ENCODE measurements at regions not wholly inside any gene's neighbourhood (a gene's known extent, or its start where the extent isn't known, plus 50 kb on each side); places are given as distances from the start of the nearest gene placed in this dataset.

- POLR2A ChIA-PET = no interaction called here
- DNase-seq (ENCODE audit: low read depth, low spot score) = no peak
- CTCF ChIA-PET = no interaction called here
Measured at GRCh38 chr13:31495336-31495735, 244.0 kb upstream of the RXFP2 start.

More at GRCh38 chr13:31495336-31495735, 244.0 kb upstream of the RXFP2 start:
- Histone ChIP-seq H3K79me2 (ENCODE audit: control insufficient read depth, insufficient read depth, low read length) (no peaks in the 10 kb centered on the region), H3K9ac (replicated peaks; ENCODE audit: extremely low read depth, insufficient read depth, low read length) (no peak overlapping the region), H3K4me1 (ENCODE audit: control insufficient read depth, extremely low read depth, insufficient read depth, low read length) (no peaks in the 10 kb centered on the region), H3K36me3 (ENCODE audit: control insufficient read depth in 2 of 2, extremely low read depth in 1 of 2, insufficient read depth in 2 of 2, low read length in 2 of 2) (no peaks in the 10 kb centered on the region), H3K27me3 (ENCODE audit: control insufficient read depth in 2 of 2, insufficient read depth in 2 of 2, low read length in 2 of 2) (no peaks in the 10 kb centered on the region), H3K27ac (ENCODE audit: insufficient read depth, low read depth, low read length) (no peak overlapping the region), H2AFZ (ENCODE audit: low read depth, low read length) (no peak overlapping the region), H4K20me1 (replicated peaks; ENCODE audit: control insufficient read depth, extremely low read depth, insufficient read depth, low read length) (no peaks in the 10 kb centered on the region), H3K4me3 (replicated peaks in 1 of 3; ENCODE audit: insufficient read depth in 1 of 3, low read depth in 1 of 3, low read length in 3 of 3) (no peak overlapping the region), H3K9me1 (replicated peaks; ENCODE audit: control insufficient read depth, extremely low read depth, insufficient read depth, low read length) (no peaks in the 10 kb centered on the region), H3K4me2 (ENCODE audit: insufficient read depth, low read length) (no peak overlapping the region), H3K9me3 (replicated peaks; ENCODE audit: control insufficient read depth, insufficient read depth, low read length) (no peaks in the 10 kb centered on the region)
- no TSS peak for BruUV-seq (replicated peaks)
- TF ChIP-seq POLR2AphosphoS5 (IDR thresholded peaks at IDR 0.05; ENCODE audit: insufficient read depth, low read depth, low read length) (no peak), JUN (IDR thresholded peaks at IDR 0.05; ENCODE audit: borderline replicate concordance, insufficient read depth, insufficient read length, low read depth) (no peak), FOS (IDR thresholded peaks at IDR 0.05; ENCODE audit: borderline replicate concordance, insufficient read depth, low read length) (no peak), EZH2 (IDR thresholded peaks at IDR 0.05; ENCODE audit: borderline replicate concordance, low read depth, low read length, severe bottlenecking) (no peak), MAX (IDR thresholded peaks at IDR 0.05; ENCODE audit: insufficient read depth, insufficient read length) (no peak), MYC (IDR thresholded peaks at IDR 0.05; ENCODE audit: low read depth, low read length) (no peak), GATA2 (IDR thresholded peaks at IDR 0.05; ENCODE audit: insufficient read depth, insufficient read length, low read depth, low read length) (no peak), CTCF (IDR thresholded peaks at IDR 0.05; ENCODE audit: extremely low read depth in 1 of 2, insufficient read depth in 1 of 2, low read depth in 1 of 2, low read length in 2 of 2) (no peak), POLR2A (IDR thresholded peaks at IDR 0.05; ENCODE audit: low read depth, low read length) (no peak)
- intact Hi-C loops (cut with micrococcal nuclease) (no loop called here), dilution Hi-C loops (cut with MboI; ENCODE audit: extremely low pct_ligation_motif_present, low sequenced_read_pairs) (no loop called here)
- no peak for FAIRE-seq

All from endothelial cell of umbilical vein (primary cell).